OCI-LY7 (cell line): ENCODE measurements at regions not wholly inside any gene's neighbourhood (a gene's known extent, or its start where the extent isn't known, plus 50 kb on each side); places are given as distances from the start of the nearest gene placed in this dataset.

ENCODE experiments used
- BruUV-seq: library from RNA; stranded (reverse); fragments of 400-500 nt; replicated peaks from 2 replicates; lab custom pipeline; 2021; lab: Mats Ljungman, UMichigan
- CTCF ChIA-PET: fragments of 300-600 bp; sonication (Branson Sonifier 250); formaldehyde crosslinking; loops from one replicate; lab custom pipeline; 2022; ENCODE audit warnings: antibody characterized with exemption; ENCODE audit not compliant: unreplicated experiment; lab: Charles Lee
- POLR2A ChIA-PET: fragments of 300-600 bp; sonication (Branson Sonifier 250); formaldehyde crosslinking; loops from one replicate; lab custom pipeline; 2022; ENCODE audit warnings: antibody characterized with exemption; lab: Charles Lee
- DNase-seq: peaks from one replicate; pipeline ENCODE4 v3.0.0-alpha.2; 2015; ENCODE audit warnings: low spot score
- H2AFZ ChIP-seq: fragments of 200-600 bp; sonication (generic), shearing (Covaris generic); 2 replicates; pipeline ENCODE4 v1.6.1; 2014; ENCODE audit warnings: mild to moderate bottlenecking, antibody characterized with exemption, low read length, moderate library complexity
- H3K27ac ChIP-seq: fragments of 200-600 bp; sonication (generic); 2 replicates; pipeline ENCODE4 v1.5.1; 2014; ENCODE audit warnings: mixed run types, low read depth, mild to moderate bottlenecking, moderate library complexity, low read length, inconsistent platforms; ENCODE audit not compliant: poor library complexity, severe bottlenecking
- H3K36me3 ChIP-seq: fragments of 200-600 bp; sonication (generic); 2 replicates; pipeline ENCODE4 v1.6.1; 2014; ENCODE audit warnings: mild to moderate bottlenecking, antibody characterized with exemption, low read length, moderate library complexity, mixed read lengths; ENCODE audit not compliant: insufficient read depth
- H3K4me1 ChIP-seq: fragments of 200-600 bp; sonication (generic); 2 replicates; pipeline ENCODE4 v1.5.1; 2014; ENCODE audit warnings: mild to moderate bottlenecking, low read length; ENCODE audit not compliant: insufficient read depth, poor library complexity, severe bottlenecking
- H3K4me2 ChIP-seq: fragments of 200-600 bp; sonication (generic); 2 replicates; pipeline ENCODE4 v1.6.1; 2014; ENCODE audit warnings: mild to moderate bottlenecking, low read length
- H3K4me3 ChIP-seq: fragments of 200-600 bp; sonication (generic); 2 replicates; pipeline ENCODE4 v1.5.1; 2014; ENCODE audit warnings: mild to moderate bottlenecking, low read depth, low read length; ENCODE audit not compliant: poor library complexity, severe bottlenecking
- H3K79me2 ChIP-seq: fragments of 200-600 bp; sonication (generic); 2 replicates; pipeline ENCODE4 v1.6.1; 2016; ENCODE audit warnings: low read depth, mild to moderate bottlenecking, low read length, moderate library complexity, mixed read lengths; ENCODE audit not compliant: insufficient read depth
- H3K9me2 ChIP-seq: fragments of 200-600 bp; sonication (generic); 2 replicates; pipeline ENCODE4 v1.6.1; 2016; ENCODE audit warnings: mild to moderate bottlenecking, low read length, mixed read lengths; ENCODE audit not compliant: insufficient read depth
- H3K9me3 ChIP-seq: fragments of 200-600 bp; sonication (generic); 2 replicates; pipeline ENCODE4 v1.6.1; 2014; ENCODE audit warnings: mild to moderate bottlenecking, mixed run types, low read length, mixed read lengths
- H4K20me1 ChIP-seq: fragments of 200-600 bp; sonication (generic); 2 replicates; pipeline ENCODE4 v1.6.1; 2014; ENCODE audit warnings: mild to moderate bottlenecking, antibody characterized with exemption, low read length, moderate library complexity, mixed read lengths; ENCODE audit not compliant: insufficient read depth
- EZH2phosphoT487 ChIP-seq: fragments of 200-600 bp; sonication (generic); IDR thresholded peaks from 2 replicates; pipeline ENCODE4 v1.6.1; 2018; ENCODE audit warnings: low read depth, borderline replicate concordance, mild to moderate bottlenecking, mixed run types, antibody characterized with exemption, low read length, moderate library complexity, mixed read lengths
- intact Hi-C: fragments of 100-400 bp; cut with micrococcal nuclease; formaldehyde crosslinking; loops from one replicate; pipeline ENCODE4 v1.10.0; 2022; ENCODE audit not compliant: unreplicated experiment
- TF ChIP-seq, protein P1 (sequence below): fragments of 200-600 bp; sonication (generic); conservative IDR thresholded peaks from 2 replicates; pipeline ENCODE4 v1.5.1; 2014; ENCODE audit warnings: mild to moderate bottlenecking, antibody characterized with exemption, low read length, moderate library complexity, mixed read lengths

DNA sequence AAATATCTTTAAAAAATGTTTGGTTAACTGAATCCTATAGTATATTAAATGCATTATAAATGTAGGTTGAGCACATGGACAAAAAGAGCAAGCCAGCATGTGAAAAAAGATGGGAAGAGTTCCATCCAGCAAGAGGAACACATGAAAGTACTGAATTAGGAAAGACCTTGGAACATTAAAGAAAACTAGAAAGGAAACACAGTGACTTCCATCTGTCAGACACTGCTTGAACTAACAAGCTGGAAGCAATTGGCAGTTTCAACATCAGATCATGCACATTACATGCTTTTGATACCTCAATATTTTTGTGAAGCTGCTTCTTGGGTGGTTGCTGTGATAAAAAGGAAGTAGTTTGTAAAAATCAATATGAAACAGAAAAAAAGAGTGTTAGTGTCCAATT is 626.8 kb upstream of the GNPDA2 start:
- Histone ChIP-seq H3K9me2 (no peaks in the 10 kb centered on the region), H4K20me1 (no peaks in the 10 kb centered on the region), H3K4me1 (no peaks in the 10 kb centered on the region), H3K9me3 (no peaks in the 10 kb centered on the region), H3K4me2 (no peak overlapping the region), H3K4me3 (no peak overlapping the region), H2AFZ (no peak overlapping the region), H3K27ac (no peak overlapping the region), H3K79me2 (no peaks in the 10 kb centered on the region), H3K36me3 (no peaks in the 10 kb centered on the region)
- POLR2A ChIA-PET, result interaction anchor here (0.9 kb wide), 1 partner anchor 16 kb away, joined by 3 read pairs; no protein-coding TSS in a partner anchor
- TF ChIP-seq, protein P1, sequence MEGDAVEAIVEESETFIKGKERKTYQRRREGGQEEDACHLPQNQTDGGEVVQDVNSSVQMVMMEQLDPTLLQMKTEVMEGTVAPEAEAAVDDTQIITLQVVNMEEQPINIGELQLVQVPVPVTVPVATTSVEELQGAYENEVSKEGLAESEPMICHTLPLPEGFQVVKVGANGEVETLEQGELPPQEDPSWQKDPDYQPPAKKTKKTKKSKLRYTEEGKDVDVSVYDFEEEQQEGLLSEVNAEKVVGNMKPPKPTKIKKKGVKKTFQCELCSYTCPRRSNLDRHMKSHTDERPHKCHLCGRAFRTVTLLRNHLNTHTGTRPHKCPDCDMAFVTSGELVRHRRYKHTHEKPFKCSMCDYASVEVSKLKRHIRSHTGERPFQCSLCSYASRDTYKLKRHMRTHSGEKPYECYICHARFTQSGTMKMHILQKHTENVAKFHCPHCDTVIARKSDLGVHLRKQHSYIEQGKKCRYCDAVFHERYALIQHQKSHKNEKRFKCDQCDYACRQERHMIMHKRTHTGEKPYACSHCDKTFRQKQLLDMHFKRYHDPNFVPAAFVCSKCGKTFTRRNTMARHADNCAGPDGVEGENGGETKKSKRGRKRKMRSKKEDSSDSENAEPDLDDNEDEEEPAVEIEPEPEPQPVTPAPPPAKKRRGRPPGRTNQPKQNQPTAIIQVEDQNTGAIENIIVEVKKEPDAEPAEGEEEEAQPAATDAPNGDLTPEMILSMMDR, result no peak
- no peak for TF ChIP-seq EZH2phosphoT487
- no TSS peak for BruUV-seq
- no peak for DNase-seq
- CTCF ChIA-PET, result no interaction called here
- intact Hi-C loops, result no loop called here

DNA sequence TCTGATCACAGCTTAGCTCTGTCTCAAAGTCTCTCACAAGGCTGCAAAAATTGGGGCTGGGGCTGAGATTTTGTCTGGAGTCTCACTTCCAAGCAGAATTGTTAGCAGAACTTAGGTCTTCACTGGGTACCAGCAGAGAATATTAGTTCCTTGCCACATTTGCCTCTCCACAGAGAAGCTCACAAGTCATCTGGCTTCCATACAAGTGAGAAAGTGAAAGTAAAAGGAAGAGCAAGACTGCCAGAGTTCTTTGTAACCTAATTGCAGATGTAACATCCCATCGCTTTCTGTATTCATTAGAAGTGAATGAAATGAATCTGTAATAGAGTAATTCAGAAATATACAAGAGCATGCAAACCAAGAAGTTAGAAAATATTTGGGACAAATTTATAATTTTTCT is 624.1 kb upstream of the GNPDA2 start:
- Histone ChIP-seq H3K27ac (no peak overlapping the region), H2AFZ (no peak overlapping the region)
- no TSS peak for BruUV-seq

DNA sequence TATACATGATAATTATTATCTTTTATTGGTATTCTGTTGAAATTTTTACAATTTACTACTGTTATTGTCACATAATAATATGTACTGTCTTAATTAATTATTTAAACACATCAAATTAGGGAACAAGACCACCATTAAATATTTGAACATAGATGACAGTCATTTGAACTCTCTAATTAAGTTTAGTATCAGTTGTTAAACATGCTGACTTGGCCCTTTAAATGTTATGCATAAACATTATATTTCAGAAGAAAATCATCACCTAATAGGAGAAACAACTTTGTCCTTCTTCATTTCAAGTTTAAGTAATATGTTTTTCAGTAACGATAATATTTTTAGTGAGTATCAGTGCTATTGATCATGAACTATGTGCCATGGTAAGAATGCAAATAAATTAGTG is 623.5 kb upstream of the GNPDA2 start:
- Histone ChIP-seq H3K4me1 (no peaks in the 10 kb centered on the region), H3K27ac (no peak overlapping the region), H3K4me3 (no peak overlapping the region), H3K36me3 (no peaks in the 10 kb centered on the region), H3K79me2 (no peaks in the 10 kb centered on the region), H3K9me3 (no peaks in the 10 kb centered on the region), H2AFZ (no peak overlapping the region), H3K4me2 (no peak overlapping the region), H3K9me2 (no peaks in the 10 kb centered on the region), H4K20me1 (no peaks in the 10 kb centered on the region)
- CTCF ChIA-PET, result no interaction called here
- TF ChIP-seq, protein P1, result no peak
- TF ChIP-seq EZH2phosphoT487, result no peak
- no TSS peak for BruUV-seq
- intact Hi-C loops, result no loop called here
- no peak for DNase-seq
- POLR2A ChIA-PET, result interaction anchor here (1.7 kb wide), 1 partner anchor 12 kb away, joined by 3 read pairs; no protein-coding TSS in a partner anchor

More for the DNA sequence above, 624.1 kb upstream of the GNPDA2 start:
- CTCF ChIA-PET, result no interaction called here
- Histone ChIP-seq H3K4me2 (no peak overlapping the region), H3K79me2 (no peaks in the 10 kb centered on the region), H3K9me2 (no peaks in the 10 kb centered on the region), H3K4me1 (no peaks in the 10 kb centered on the region), H3K9me3 (no peaks in the 10 kb centered on the region), H3K36me3 (no peaks in the 10 kb centered on the region), H4K20me1 (no peaks in the 10 kb centered on the region), H3K4me3 (no peak overlapping the region)
- POLR2A ChIA-PET, result interaction anchor here (1.7 kb wide), 1 partner anchor 13 kb away, joined by 3 read pairs; no protein-coding TSS in a partner anchor
- no peak for TF ChIP-seq EZH2phosphoT487
- TF ChIP-seq, protein P1, result no peak
- DNase-seq, result no peak
- intact Hi-C loops, result no loop called here
